SU-DHL-6 (cell line): ENCODE measurements at regions not wholly inside any gene's neighbourhood (a gene's known extent, or its start where the extent isn't known, plus 50 kb on each side); places are given as distances from the start of the nearest gene placed in this dataset.

Experiments
- H2AFZ ChIP-seq: fragments of 200-600 bp; sonication (generic); 2 replicates; pipeline ENCODE4 v1.6.1; 2014; ENCODE audit warnings: low read depth, mild to moderate bottlenecking, moderate library complexity, mixed read lengths, antibody characterized with exemption, low read length; ENCODE audit not compliant: severe bottlenecking
- H3F3A ChIP-seq: fragments of 200-600 bp; shearing (Covaris generic); 2 replicates; pipeline ENCODE4 v1.6.0; 2016; ENCODE audit warnings: antibody characterized with exemption, mild to moderate bottlenecking; ENCODE audit not compliant: insufficient read depth
- H3K27ac ChIP-seq: fragments of 200-600 bp; sonication (generic); 2 replicates; pipeline ENCODE4 v1.5.1; 2016; ENCODE audit warnings: low read depth, mild to moderate bottlenecking, low read length, moderate library complexity, mixed read lengths
- H3K27me3 ChIP-seq: fragments of 200-600 bp; sonication (generic), shearing (Covaris generic); 2 replicates; pipeline ENCODE4 v1.6.0; 2014; ENCODE audit warnings: mild to moderate bottlenecking, low read length
- H3K36me3 ChIP-seq: fragments of 200-600 bp; sonication (generic); 2 replicates; pipeline ENCODE4 v1.6.1; 2014; ENCODE audit warnings: mild to moderate bottlenecking, low read length, mixed read lengths
- H3K4me2 ChIP-seq: fragments of 300-600, 200-600 bp; shearing (Covaris generic), sonication (generic); 2 replicates; pipeline ENCODE4 v1.6.0; 2014; ENCODE audit warnings: low read length, low read depth, mild to moderate bottlenecking; ENCODE audit not compliant: poor library complexity, severe bottlenecking
- H3K4me3 ChIP-seq: fragments of 200-600 bp; sonication (generic); 2 replicates; pipeline ENCODE4 v1.5.1; 2014; ENCODE audit warnings: antibody characterized with exemption, low read length, mild to moderate bottlenecking, mixed read lengths; ENCODE audit not compliant: insufficient read depth, poor library complexity, severe bottlenecking
- H3K79me2 ChIP-seq: fragments of 200-600 bp; sonication (generic); 2 replicates; pipeline ENCODE4 v1.6.1; 2014; ENCODE audit warnings: mild to moderate bottlenecking, low read length, moderate library complexity; ENCODE audit not compliant: insufficient read depth
- H3K9ac ChIP-seq: fragments of 200-600 bp; sonication (generic); 2 replicates; pipeline ENCODE4 v1.7.0; 2014; ENCODE audit warnings: mild to moderate bottlenecking, low read length
- H3K9me2 ChIP-seq: fragments of 200-600 bp; sonication (generic); replicated peaks from 2 replicates; pipeline ENCODE4 v1.6.1; 2014; ENCODE audit warnings: low read length; ENCODE audit not compliant: insufficient read depth
- H3K9me3 ChIP-seq: fragments of 200-600 bp; sonication (generic); 2 replicates; pipeline ENCODE4 v1.6.1; 2014; ENCODE audit warnings: low read length, mixed read lengths; ENCODE audit not compliant: insufficient read depth
- H4K20me1 ChIP-seq: fragments of 200-600 bp; sonication (generic); 2 replicates; pipeline ENCODE4 v1.6.1; 2014; ENCODE audit warnings: low read depth, mild to moderate bottlenecking, antibody characterized with exemption, low read length, moderate library complexity, mixed read lengths
- CTCF ChIP-seq: fragments of 200-600 bp; sonication (generic); IDR thresholded peaks from one replicate; pipeline ENCODE4 v1.5.1; 2017; ENCODE audit warnings: antibody characterized with exemption, mild to moderate bottlenecking, low read length, moderate library complexity; ENCODE audit not compliant: insufficient read depth, poor library complexity, severe bottlenecking
- EZH2phosphoT487 ChIP-seq: fragments of 200-600 bp; sonication (generic), shearing (Covaris generic); conservative IDR thresholded peaks from 2 replicates; pipeline ENCODE4 v1.6.1; 2018; ENCODE audit warnings: mild to moderate bottlenecking, antibody characterized with exemption, low read length, moderate library complexity, mixed read lengths

DNA sequence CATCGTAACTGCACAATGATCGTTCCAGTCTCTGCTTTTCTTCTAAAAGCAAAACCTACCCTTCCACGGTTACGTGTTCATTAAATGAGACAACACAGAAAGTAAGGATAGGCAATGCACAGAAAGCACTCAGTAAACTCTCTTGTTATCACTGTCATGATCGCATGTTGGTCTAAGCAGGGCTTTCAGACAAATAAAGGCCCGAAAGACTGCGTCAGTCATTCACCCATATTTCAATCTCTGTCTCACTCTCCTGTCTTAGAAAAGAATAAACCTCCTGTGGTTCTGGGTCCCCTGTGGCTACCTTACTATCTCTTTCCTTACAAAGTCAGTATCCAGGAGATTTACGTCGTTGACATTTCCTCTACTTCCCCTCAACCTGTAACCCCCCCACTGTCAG, 160.9 kb downstream of the VAPA start:
- no peak overlapping the region for H3K4me3 ChIP-seq
- H2AFZ ChIP-seq: no peak overlapping the region
- no peaks in the 10 kb centered on the region for H3K9me3 ChIP-seq
- no peaks in the 10 kb centered on the region for H3K9me2 ChIP-seq
- H4K20me1 ChIP-seq: no peaks in the 10 kb centered on the region
- no peaks in the 10 kb centered on the region for H3K79me2 ChIP-seq
- H3K9ac ChIP-seq: no peak overlapping the region
- no peak for TF ChIP-seq CTCF
- TF ChIP-seq EZH2phosphoT487: no peak
- H3K4me2 ChIP-seq: no peak overlapping the region
- H3K27ac ChIP-seq: no peak overlapping the region
- H3F3A ChIP-seq: no peaks in the 10 kb centered on the region
- H3K36me3 ChIP-seq: no peaks in the 10 kb centered on the region
- no peaks in the 10 kb centered on the region for H3K27me3 ChIP-seq

GRCh38 chr18:10076502-10077030, 162.8 kb downstream of the VAPA start:
- Histone ChIP-seq H3K79me2 (no peaks in the 10 kb centered on the region), H3K9me3 (0 out of 2 replicates have a peak, but pooled peaks cover under 1% of the 10 kb centered on the region), H2AFZ (no peak overlapping the region), H3K27ac (no peak overlapping the region), H3K9ac (no peak overlapping the region), H3F3A (no peaks in the 10 kb centered on the region), H3K36me3 (no peaks in the 10 kb centered on the region), H4K20me1 (no peaks in the 10 kb centered on the region), H3K9me2 (no peaks in the 10 kb centered on the region), H3K27me3 (no peaks in the 10 kb centered on the region), H3K4me2 (no peak overlapping the region), H3K4me3 (no peak overlapping the region)
- TF ChIP-seq EZH2phosphoT487 (no peak), CTCF (no peak)

DNA sequence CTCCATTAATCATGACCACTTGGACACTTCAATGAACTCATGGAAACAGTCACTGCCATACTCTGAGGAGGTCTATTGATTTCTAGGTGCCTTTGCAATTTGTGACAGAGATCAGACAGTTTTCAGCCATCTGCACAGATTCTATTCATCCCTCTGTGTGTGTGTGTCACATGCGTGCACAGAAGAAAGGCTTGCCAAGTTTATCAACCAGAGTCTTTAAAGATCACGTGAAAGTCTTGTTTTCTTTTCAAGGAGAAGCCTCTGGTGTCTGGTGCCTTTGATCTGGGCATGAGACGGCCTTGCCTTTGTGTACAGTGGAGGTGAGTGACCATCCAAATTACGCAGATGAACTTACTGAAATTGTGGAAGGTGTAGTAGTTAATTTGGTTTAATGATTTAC, 164.2 kb downstream of the VAPA start:
- H3F3A ChIP-seq: no peaks in the 10 kb centered on the region
- H2AFZ ChIP-seq: no peak overlapping the region
- H3K36me3 ChIP-seq: no peaks in the 10 kb centered on the region
- no peak for TF ChIP-seq CTCF
- TF ChIP-seq EZH2phosphoT487: no peak
- H3K4me3 ChIP-seq: no peak overlapping the region
- no peaks in the 10 kb centered on the region for H3K27me3 ChIP-seq
- H3K79me2 ChIP-seq: no peaks in the 10 kb centered on the region
- H4K20me1 ChIP-seq: no peaks in the 10 kb centered on the region
- no peak overlapping the region for H3K9ac ChIP-seq
- no peaks in the 10 kb centered on the region for H3K9me2 ChIP-seq
- no peak overlapping the region for H3K4me2 ChIP-seq
- no peak overlapping the region for H3K27ac ChIP-seq
- H3K9me3 ChIP-seq: peaks cover 3% of the 10 kb centered on the region; the same call in 1 of the 2 replicates
